HG03442 (cell line): ENCODE measurements at regions not wholly inside any gene's neighbourhood (a gene's known extent, or its start where the extent isn't known, plus 50 kb on each side); places are given as distances from the start of the nearest gene placed in this dataset.
"Not testable (repeated sequence)": the region's sequence is repeated elsewhere in the genome, so short reads cannot be mapped to it uniquely, and the experiment has no call there.

Experiments used
- ATAC-seq: cut with Tn5 transposase; IDR thresholded peaks from one replicate; pipeline ENCODE4 v1.9.1; 2021; ENCODE audit warnings: mild to moderate bottlenecking, moderate library complexity; ENCODE audit not compliant: unreplicated experiment

DNA sequence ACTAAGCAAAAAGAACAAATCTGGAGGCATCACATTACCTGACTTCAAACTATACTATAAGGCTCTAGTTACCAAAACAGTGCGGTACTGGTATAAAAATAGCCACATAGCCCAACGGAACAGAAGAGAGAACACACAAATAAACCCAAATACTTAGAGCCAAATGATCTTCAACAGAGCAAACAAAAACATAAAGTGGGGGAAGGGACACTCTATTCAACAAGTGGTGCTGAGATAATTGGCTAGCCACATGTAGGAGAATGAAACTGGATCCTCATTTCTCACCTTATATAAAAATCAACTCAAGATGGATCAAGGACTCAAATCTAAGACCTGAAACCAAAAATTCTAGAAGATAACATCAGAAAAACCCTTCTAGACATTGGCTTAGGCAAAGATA lies 89.9 kb upstream of the ZNF608 start:
- not testable (repeated sequence) for ATAC-seq

DNA sequence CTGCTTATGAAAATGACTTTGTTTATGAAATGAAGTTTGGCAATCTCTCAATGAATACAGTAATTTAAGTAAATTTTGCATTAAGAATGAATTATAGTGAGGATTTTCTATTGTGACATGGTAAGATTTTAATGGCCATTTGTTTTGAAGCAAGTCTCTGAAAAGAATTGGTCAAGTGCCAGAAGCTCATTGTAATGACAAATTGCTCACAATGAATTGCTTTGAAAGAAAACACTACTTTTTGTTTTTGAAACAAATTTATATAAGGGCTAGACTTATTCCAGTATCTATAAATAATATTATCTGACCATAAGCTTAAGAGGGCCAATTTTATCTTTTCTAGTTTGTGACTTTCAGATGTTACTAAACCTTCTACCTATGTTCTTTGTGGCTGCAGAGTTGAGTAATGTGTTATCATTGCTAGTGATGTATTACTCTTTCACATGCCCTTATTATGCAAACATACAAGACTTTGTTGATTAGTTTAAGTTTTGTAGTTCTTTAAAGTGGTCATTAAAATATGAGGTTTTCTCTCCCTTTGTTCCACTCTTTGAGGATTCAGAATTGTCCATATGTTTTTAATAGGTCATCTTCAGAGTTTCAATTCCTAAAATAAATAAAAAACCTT lies 93.0 kb upstream of the ZNF608 start:
- no peak for ATAC-seq

DNA sequence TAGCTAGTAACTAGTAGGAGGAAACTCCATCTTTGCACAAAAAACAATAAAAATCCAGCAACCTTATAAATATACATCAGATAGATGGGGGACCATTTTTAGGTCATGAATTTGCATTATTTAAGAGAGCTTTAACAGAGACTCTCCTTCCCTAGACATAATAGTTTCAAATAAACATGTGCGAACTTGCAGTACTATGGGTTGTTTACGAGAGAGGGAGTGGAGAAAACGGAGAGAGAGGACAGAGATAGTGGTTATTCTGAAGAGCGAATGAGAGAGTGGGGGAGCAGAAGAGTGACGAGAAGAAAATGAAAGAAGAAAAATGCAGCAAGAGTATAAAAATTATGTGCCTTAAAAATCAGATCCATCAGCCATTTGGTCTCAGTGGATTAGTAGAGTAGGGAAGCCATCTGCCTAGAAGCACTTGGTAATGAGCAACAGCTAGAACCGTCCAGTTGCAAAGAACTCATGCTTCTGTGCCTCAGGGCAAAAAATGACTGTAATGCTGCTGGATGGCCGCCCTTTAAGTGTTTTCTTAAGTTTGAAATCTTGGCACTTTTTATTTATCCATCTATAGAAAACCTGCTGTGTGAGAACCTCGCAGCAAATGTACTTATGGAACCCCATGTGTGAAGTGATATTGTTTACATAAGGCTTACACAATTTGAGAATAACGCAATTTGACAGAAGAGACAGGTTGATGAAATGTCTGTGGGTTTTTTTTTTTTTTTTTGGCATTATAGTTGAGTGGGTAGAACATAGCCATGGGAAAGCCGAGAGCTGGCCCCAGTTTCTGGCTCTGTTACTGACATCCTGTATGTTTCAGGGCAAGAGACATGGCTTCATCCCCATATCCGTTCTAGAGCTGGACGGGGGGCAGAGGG lies 95.6 kb upstream of the ZNF608 start:
- no peak for ATAC-seq

DNA sequence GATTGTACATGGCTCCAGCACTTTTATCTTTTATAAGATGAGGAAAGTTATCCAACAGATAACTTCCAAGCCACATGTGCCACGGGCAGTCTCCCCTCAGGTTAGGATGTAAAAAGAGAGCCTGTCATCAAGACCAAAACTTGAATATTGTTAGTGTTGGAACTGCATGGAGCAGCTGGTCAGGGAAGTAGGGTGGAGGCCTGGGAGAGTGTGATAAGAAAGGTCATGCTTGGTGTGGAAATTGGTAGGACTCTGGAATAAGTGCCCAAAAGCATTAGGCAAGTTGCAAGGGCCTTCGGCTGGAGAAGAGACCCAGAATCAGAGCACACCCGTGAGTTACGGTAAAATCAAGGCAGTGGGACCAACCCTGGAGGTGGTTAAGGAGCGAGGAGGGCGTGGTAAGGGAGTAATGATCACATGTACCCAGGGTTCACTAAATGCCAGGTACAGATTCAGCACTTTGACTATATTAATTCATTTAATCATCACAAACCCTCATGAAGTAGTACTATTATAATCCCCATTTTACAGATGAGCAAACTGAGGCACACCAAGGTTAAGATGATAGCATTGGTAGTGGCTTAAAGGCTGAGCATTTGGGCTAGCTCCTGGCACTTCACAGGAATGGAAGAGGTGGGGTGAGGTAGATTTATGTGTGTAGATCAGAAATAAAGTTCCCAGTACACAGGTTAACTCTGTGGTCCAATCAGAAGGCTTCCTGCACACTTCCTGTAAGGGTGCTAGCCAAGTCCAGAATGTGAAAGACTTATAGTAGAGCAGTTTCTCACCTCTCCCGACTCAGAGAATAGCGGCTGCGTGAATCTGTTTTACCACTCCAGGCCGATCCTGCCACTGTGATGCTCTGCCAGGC lies 96.5 kb upstream of the ZNF608 start:
- ATAC-seq: no peak

DNA sequence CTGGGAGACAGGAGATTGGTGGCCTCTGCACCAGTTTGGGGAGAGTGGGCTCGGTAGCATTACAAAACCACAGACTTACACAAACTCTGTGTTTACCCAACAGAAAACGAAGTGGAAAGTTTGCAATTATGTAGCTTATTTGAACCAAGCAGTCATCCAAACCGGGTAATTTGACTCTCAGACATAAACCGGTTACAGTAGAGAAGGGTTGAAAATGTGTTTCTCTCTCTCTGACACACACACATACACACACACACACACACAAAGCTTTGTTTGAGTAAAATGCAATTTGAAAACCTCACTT lies 97.1 kb upstream of the ZNF608 start:
- no peak for ATAC-seq

DNA sequence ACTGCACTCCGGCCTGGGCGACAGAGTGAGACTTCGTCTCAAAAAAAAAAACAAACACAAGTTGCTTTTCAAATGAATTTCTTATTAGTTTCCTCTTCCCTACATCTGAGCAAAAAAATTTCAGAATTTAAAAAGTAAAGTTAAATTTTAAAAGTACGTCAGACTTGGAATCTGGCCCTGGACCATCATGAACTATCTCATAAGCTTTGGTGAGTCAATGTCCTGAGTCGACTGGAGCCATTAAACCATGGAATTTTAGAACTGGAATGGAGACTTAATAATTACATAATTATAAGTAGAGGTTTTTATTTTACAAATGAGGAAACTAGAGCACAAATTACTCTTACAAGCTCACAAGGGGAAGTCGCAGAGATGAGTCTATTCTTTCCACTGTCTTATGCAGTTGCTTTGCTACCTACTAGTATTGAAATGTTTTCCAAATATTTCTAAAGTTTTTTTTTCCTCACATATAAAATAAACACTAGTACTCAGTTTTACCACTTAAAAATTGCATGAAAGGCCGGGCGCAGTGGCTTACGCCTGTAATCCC lies 98.0 kb upstream of the ZNF608 start:
- ATAC-seq: no peak

DNA sequence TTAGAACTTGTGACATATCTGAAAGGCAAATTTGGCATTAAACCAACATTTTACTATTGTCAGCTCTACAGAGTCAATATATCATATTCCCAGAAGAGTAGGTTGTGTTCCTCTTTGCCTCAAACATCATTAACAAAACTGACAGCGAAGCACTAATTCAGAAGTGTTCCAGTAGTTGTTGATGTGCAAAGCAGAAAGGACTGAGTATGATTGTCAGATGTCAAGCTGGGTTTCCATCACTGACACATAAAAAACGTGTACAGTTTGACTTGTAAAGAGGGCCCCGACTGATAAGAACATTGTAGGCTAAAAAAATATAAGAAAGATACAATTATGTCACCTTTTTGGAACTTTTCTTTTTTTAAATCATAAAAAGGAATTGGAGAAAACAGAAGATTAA lies 101.5 kb upstream of the ZNF608 start:
- ATAC-seq: no peak

DNA sequence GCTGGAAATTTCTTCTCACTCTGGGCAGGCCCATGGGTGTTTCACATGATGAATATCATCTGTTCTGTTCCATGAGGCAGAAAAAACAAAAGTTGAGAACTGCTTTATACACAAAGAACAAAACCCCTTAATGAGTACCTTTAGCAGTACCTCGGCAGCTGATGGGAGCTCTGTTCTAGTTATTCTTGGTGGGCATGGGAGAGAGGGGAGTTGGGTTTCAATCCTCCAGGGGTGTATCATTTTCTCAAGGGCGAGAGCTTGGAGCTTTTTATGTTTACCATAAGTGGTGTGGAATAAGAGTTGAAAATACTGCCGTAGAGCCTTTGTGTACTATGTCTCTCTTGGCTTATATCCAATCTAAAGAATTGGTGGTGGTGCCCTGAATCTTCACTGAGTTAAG lies 103.3 kb upstream of the ZNF608 start:
- ATAC-seq: no peak

DNA sequence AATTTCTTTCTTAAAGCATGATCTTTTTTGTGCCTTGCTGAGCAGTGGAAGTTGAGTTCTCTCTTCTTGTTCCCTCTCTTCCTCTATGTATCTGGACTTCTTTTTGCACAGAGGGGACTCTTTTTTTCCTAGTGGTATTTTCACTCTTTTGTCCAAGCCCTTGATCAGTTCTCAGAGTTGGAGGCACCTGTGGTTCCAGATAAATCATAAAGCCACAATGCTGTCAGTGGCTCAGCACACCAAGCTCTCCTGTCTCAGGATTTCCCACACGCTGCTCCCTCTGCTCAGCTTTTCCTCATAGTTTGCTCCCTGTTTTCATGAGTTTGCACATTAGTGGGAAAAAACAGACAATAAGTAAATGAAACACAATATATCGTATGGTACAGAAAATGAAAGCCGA lies 110.3 kb upstream of the ZNF608 start:
- no peak for ATAC-seq

DNA sequence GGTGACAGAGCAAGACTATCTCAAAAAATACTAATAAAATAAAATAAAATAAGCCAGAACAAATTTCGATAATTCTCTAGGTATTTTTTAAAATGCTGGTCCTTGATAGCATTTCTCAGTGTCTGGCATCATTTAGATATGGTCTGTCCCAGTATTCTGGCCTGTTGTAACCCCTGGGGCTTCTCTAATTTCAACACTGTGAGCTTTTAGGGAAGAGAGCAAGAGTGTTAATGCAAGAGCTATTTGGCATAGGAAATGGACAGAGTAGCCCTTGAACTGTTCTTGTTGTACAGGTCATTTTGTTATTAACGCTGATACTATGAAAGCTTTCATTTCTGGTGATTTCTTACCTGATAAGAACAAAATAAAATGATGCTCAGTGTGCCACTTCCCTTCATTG lies 112.2 kb upstream of the ZNF608 start:
- no peak for ATAC-seq

DNA sequence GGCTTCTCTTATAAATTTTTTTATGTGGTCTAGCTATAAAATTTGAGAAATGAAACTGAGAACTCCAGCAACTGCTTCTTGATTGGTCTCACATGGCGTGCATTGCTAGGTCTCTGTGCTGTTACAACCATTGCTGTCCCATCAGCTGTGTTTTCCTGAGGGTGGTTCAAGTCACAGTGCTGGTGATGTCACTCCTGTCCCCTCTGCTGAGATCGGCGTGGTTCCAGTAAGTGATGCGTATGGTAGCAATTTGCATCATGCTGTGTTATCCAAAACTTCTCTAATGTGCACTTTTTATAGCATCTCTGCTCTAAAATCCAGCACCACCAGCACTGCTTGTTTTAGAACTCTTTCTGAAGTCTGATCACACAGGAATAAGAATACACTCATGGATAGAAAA lies 112.6 kb upstream of the ZNF608 start:
- ATAC-seq: no peak

DNA sequence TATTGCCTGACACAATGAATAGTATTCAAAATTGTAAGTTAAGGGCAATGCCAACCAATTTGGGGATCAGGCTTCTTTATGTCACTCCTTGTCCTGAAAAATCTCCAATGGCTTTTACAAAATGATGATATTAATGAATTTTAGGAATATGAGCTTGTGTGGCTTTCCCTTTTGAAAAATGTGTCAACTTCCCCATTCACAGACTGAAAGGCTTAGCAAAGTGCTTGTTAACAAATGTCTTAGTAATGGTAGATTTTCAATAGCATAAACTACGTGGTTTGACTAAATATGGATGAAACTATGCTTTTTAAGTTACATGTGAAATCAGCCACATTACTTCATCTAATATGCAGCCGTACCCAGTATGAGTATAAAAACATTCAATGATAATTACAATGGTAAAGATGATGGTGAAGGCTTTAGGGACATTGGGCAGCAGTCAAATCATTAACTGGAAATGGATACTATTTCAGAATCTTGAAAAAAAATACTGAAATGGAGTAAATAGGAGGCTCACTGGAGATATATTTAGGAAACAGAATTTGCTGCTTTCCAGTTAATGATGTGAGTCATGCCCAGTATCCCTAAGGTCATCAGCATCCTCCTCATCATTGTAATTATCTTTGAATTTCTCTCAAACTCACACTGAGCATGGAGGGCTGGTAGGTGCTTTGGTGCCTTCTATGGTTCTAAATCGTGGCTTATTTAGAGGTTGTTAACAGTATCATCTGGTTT lies 113.3 kb upstream of the ZNF608 start:
- ATAC-seq: no peak

DNA sequence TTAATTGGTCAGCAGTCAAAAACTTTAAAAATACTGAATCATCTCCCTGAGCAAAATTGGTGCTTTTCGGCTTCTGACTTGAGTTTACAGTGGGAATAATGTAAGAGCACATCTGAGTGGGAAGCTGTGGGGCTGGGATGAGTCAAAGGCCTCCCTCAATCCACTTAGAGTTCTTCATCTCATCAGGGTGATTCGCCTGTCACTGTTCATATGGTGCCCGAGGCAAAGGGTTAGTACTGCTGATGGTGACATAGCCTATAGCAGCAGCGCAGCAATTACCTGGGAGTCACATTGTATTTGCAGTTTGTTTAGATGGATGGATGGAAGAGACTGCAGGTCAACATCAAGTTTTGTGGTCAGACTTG lies 113.8 kb upstream of the ZNF608 start:
- ATAC-seq: no peak

DNA sequence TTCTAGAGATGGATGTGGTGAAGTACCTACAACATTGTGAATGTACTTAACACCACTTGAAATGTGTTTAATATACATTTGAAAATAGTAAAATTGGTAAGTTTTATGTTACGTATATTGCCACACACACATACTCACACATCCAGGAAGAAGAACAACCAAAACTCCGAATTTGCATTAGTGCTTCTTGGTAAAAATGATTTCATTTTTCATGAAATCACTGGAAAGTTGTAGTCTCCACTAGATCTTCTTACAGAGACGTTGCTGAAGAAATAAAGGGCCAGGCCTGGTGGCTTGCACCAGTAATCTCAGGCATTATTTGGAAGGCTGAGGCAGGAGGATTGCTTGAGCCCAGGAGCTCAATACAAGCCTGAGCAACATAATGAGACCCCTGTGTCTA lies 118.6 kb upstream of the ZNF608 start:
- no peak for ATAC-seq

DNA sequence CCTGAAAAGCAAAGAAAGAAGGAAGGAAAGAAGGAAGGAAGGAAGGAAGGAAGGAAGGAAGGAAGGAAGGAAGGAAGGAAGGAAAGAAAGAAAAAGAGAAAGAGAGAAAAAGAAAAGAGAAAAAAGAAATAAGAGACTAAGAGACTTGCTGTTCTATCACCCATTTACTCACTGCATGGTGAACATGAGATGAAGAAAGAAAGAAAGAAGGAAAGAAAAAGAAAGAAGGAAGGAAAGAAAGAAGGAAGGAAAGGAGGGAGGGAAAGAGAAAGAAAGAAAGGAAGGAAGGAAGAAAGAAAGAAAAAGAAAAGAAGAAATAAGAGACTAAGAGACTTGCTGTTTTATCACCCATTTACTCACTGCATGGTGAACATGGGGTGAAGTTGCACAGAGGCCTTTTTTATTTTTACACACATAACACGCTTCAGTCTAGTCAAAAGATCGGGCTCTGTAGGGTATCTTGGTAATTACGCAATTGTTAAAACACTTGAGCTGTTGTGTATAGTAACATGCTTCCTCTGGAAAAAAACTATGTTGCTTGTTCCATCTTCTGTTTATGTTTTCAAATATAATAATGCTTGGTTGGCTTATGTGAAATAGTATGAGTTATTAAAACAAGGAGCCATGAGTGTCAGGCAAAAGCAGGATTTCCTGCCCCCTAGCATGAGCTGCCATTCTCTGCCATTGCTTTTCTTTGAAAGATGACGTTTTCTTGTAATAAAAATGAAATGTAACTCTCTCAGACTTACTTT lies 119.3 kb upstream of the ZNF608 start:
- ATAC-seq: no peak

DNA sequence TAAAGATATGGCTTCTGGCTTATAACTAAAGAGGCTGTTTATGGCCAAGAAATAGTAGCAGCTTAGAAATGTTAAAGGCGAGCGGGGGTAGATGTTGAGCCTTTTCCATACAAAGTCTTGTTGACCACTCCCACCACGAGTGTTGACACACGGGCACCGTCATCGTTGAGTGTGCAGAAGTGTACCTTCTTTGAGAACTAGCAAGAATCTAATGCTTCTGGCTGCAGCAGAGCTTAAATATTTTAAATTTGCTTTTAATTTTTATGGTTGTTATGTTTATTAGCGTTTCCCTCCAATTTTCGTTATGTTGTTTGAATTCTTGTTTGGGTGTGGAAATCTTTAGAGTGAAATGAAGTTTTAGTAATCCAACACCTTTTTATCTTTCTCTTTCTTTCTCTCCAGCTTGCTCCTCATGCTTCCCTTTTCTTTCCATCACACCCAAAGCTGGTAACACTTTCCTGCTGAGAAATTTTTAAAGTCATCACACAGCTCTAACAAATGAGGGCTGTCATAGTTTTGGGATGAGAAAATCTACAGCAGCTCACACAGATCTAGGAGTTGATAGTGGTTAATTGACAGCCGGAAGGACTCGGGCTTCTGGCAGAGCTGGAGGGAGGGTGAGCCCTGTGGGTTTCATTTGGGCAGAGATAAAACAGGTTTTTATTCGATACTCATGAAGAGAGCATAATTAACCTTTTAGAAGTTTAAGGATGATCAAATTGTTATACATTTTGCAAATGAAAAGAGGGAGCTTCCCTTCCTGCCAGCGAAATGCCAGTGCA lies 120.1 kb upstream of the ZNF608 start:
- ATAC-seq: no peak

DNA sequence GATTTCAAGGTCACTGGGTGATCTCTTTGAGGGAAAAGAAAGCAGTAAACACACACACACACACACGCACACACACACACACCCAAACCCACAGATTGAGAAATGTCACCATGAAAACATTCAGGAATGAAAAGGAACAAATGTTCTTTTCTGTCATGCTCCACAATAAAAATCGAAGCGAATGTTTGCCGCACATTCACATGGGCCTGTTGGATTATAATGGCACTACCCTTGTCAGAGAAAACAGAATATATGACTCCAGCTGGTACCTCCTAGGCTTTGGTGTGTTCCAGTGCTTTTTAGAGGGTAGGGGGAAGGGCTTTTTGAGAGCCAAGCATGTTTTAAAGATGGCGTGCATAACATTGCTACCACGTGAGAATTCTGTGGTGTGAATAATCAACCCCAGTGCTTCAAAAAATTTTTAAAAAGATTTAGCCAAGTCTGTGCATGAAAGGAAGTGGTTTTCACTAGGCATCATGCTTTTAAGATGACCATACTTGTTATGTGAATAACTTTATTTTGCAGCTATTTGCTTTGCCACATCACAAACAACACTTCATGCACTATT lies 120.8 kb upstream of the ZNF608 start:
- no peak for ATAC-seq

DNA sequence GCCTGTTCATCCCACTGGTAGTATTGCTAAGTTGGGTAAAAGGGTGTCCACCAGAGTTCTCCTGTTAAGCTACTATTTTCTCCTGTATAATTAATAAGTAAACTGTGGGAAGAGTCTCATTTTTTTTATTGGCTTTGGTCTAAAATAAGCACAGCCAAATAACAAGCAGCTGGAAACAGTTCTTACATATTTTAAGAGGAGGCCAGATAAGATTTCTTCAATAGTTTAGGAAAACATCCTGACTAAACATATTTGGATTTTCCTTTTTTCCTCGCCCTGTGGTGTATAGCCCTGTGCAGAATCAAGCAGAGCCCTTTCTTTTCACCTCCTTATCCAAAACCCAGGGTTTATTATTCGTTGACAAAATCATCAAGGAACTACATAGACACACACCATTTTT lies 122.2 kb upstream of the ZNF608 start:
- ATAC-seq: no peak

DNA sequence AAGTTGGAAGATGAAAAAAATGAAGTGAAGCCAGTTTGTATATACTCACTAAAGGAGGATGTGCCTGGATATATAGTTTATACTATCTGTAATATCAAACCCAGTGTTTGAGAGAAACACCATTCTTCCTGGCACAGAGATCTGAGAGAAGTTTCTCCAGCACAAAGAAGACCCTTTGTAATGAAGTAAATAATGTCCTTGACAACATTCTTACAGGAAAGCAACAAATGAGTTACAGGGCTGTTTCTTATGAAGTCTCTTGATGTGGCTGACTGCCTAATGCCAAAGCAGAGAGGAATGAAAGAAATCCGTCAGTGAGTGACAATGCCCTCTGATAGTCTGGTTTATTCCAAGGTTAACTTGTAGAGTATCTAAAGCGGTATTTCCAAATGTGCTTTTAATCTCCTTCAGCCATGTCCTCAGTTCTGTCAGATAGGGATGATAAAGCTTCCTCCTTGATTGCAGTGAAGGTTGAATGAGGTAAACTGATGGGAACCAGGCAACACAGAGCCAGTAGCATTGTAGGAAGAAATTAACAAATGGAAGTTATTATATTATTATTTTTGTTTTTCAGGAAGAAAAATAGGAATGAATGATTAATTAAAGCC lies 123.1 kb upstream of the ZNF608 start:
- ATAC-seq: no peak
